GM18873 (cell line): ENCODE measurements at regions not wholly inside any gene's neighbourhood (a gene's known extent, or its start where the extent isn't known, plus 50 kb on each side); places are given as distances from the start of the nearest gene placed in this dataset.
"Not testable (repeated sequence)": the region's sequence is repeated elsewhere in the genome, so short reads cannot be mapped to it uniquely, and the experiment has no call there.

Experiments used
- ATAC-seq: cut with Tn5 transposase; IDR thresholded peaks from one replicate; pipeline ENCODE4 v1.9.1; 2021; ENCODE audit warnings: mild to moderate bottlenecking, moderate library complexity, moderate number of reproducible peaks; ENCODE audit not compliant: unreplicated experiment, low FRiP score

DNA sequence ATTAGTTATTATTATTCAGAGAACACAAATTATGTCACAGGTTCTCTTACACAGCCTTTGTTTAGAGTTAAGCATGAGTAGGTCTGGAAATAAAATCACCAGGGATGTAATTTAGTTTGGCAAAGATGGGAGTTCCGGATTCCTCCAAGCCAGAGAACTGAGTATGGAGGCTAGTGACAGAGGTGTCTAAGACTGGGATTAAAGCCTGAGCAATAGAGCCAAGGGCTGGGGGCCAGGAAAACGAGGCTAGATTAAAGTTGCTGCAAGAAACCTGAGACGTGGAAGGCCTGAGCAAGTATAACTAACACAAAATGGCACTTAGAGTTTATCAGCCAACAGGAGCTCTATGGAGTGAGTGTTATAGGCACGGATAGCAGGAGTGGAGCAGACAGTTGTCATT is 381.6 kb downstream of the SRGAP2C start:
- ATAC-seq: no peak

DNA sequence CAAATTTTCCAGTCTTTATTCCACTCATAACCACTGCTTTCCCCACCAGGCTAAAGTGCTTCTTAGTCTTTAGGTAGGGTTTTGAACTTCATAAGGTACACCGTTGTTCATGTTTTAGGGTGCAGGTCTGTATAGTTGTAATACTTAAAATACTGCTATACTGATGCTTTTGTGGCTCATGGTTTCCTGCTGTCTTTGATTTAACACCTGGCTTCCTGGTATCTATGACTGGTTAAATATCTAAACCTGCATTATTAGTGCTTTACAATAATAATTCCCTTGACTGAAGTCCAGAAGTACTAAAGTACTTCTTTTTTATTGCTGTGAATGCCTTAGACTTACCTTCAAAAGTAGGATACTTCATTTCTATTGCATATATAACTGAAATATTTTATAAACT is 384.7 kb downstream of the SRGAP2C start:
- no peak for ATAC-seq

DNA sequence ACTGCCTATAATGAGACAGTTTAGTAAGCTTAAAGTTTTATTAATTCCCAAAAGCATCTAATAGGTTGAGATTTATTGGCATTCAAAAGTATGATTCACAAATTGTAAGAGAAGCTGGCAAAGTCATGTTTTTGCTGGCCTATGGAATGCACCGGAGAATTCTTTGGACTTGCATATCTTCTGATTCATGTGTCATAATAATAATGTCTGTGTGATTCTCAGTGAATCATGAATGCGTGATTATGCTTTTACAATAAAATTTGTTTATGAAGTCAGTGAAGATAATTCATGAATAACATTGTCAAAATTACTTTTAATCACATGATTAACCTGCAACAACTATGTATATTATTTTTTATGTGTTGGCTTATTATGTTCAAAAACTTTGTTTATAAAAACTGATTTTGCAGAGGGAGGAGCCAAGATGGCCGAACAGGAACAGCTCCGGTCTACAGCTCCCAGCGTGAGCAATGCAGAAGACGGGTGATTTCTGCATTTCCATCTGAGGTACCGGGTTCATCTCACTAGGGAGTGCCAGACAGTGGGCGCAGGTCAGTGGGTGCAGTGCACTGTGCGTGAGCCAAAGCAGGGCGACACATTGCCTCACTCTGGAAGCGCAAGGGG is 389.2 kb downstream of the SRGAP2C start:
- ATAC-seq: not testable (repeated sequence)

DNA sequence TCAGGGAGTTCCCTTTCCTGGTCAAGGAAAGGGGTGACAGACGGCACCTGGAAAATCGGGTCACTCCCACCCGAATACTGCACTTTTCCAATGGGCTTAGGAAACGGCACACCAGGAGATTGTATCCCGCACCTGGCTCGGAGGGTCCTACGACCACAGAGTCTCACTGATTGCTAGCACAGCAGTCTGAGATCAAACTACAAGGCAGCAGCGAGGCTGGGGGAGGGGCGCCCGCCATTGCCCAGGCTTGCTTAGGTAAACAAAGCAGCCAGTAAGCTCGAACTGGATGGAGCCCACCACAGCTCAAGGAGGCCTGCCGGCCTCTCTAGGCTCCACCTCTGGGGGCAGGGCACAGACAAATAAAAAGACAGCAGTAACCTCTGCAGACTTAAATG is 389.7 kb downstream of the SRGAP2C start:
- not testable (repeated sequence) for ATAC-seq

DNA sequence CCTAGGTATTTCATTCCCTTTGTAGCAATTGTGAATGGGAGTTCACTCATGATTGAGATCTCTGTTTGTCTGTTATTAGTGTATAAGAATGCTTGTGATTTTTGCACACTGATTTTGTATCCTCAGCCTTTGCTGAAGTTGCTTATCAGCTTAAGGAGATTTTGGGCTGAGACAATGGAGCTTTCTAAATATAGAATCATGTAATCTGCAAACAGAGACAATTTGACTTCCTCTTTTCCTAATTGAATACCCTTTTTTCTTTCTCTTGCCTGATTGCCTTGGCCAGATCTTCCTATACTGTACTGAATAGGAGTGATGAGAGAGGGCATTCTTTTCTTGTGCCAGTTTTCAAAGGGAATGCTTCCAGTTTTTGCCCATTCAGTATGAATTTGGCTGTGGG is 398.1 kb downstream of the SRGAP2C start:
- not testable (repeated sequence) for ATAC-seq

DNA sequence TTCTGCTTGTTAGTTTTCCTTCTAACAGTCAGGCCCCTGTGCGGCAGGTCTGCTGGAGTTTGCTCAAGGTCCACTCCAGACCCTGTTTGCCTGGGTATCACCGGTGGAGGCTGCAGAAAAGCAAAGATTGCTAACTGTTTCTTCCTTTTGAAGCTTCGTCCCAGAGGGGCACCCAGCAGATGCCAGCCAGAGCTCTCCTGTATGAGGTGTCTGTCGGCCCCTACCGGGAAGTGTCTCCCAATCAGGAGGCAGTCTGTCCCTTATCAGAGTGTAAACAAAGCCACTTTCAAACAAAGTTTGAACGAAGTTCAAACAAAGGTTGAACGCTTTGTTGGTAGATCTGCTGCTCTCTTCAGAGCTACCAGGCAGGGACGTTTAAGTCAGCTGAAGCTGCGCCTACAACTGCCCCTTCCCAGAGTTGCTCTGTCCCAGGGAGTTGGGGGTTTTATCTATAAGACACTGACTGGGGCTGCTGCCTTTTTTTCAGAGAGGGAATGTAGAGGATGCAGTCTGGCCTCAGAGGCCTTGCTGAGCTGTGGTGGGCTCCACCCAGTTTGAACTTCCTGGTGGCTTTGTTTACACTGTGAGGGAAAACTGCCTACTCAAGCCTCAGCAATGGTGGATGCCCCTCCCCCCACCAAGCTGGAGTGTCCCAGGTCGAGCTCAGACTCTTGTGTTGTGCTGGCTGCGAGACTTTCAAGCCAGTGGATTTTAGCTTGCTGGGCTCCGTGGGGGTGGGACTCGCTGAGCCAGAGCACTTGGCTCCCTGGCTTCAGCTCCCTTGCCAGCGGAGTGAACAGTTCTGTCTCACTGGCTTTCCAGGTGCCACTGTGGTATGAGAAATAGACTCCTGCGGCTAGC is 401.8 kb downstream of the SRGAP2C start:
- ATAC-seq: no peak

DNA sequence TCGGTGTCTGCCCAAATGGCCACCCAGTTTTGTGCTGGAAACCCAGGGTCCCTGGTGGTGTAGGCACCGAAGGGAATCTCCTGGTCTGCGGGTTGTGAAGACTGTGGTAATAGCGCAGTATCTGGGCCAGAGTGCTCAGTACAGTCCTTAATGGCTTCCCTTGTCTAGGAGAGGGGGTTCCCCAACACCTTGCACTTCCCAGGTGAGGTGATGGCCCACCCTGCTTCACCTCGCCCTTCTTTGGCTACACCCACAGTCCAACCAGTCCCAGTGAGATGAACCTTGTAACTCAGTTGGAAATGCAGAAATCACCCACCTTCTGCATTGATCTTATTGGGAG is 402.4 kb downstream of the SRGAP2C start:
- ATAC-seq: no peak

DNA sequence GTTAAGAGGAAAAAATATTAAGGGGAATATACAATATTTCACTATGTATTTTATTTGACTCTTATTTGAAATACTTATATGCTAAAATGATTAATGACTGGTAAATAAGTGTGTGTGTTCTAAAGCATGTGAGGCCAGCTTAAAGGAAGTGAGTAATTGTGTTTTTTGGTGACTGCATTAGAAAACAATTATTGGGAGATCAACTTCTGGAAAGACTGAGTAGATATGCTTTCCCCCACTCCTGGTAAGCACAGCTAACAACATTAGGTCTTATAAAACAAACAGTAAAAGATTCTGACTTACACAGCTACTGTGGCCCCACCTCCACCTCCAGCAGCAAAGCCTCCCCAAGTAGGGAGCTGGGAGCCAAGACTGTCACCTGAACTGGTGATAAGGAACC is 403.0 kb downstream of the SRGAP2C start:
- ATAC-seq: no peak

DNA sequence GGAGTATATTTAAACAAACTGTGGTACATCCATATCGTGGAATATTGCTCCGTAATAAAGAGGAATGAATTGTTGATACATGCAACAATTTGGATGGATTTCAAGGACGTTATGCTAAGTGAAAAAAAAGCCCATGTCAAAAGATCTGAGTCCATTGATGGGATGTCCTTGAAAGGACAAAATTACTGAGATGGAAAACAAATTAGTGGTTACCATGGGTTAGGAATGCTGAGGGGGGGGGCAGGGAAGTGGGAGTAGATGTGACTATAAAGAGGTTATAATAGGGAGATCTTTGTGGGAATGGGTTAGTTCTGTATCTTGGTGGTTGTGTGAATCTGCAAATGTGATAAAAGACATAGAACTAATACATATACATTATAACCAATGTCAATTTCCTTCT is 409.3 kb downstream of the SRGAP2C start:
- ATAC-seq: no peak

DNA sequence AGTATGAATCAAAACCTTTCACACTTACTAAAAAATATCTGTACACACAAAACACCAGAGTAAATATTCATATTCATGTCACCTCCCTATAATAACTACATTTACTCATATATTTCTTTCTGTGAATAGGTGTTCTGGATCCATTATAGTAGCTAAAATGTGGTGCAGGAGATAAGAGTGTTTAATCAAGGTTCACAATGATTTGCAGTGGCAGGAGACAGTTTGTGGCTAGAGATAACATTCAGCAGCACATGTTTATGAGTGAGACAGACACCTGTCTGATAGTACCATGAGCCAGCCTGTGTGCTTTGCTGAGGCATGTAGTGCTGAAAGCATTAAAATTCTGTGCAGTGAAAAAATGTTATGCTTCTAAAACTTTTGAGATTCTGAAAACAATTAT is 410.3 kb downstream of the SRGAP2C start:
- ATAC-seq: no peak

DNA sequence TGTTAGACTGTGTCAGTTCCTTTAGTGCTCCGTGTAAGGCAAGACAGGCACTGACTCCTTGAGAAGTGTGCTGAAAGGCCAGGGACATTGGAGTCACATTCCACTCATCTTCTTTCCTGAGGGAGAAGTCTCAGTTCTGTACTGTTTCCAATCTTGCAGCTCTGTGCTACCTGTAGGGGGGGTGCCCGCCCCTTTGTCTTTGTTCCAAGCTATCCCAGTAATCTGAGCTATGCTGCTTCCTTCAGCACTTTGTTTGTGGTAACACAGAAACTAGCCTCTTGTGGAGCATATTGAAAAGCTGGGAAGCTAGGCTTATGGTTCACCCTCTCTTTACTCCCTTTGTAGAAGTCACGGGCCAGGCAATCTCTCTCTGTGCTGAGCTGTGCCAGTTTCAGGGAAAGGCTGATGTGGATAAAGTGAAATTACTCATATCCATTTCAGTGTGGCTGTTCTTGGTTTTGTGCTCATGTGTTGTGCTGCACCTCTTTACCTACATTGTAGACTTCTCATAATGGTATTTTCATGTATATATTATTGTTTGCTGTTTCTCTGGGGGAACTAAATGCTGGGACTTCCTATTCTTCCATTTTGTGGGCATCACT is 420.2 kb downstream of the SRGAP2C start:
- ATAC-seq: not testable (repeated sequence)

DNA sequence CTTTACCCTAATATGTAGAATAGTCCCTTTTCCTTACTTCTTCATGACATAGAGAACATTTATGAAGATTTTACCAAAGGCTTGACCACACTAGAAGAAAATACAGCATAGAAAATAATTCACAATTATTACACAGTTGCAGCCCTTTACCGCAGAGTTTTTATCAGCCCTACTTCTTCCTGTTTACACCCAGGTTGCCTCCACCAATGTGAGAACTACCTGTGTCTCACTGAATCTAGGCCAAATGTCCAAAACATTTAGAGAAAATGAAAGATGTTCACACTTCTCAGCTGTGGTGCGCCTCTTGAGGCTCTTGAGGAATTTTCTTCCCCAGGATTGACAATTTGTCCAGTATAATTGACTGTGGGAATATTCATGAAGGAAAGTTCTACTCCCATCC is 422.7 kb downstream of the SRGAP2C start:
- not testable (repeated sequence) for ATAC-seq
